DOHH2 (cell line): ENCODE measurements at regions not wholly inside any gene's neighbourhood (a gene's known extent, or its start where the extent isn't known, plus 50 kb on each side); places are given as distances from the start of the nearest gene placed in this dataset.

Experiments
- CTCF ChIP-seq: fragments of 200-600 bp; sonication (generic); IDR thresholded peaks from one replicate; pipeline ENCODE4 v1.5.1; 2014; ENCODE audit warnings: antibody characterized with exemption, mild to moderate bottlenecking, low read depth, low read length; ENCODE audit not compliant: poor library complexity, severe bottlenecking
- EZH2phosphoT487 ChIP-seq: fragments of 200-600 bp; sonication (generic); IDR thresholded peaks from 2 replicates; pipeline ENCODE4 v1.6.1; 2017; ENCODE audit warnings: borderline replicate concordance, mild to moderate bottlenecking, antibody characterized with exemption, low read length, moderate library complexity, mixed read lengths

DNA sequence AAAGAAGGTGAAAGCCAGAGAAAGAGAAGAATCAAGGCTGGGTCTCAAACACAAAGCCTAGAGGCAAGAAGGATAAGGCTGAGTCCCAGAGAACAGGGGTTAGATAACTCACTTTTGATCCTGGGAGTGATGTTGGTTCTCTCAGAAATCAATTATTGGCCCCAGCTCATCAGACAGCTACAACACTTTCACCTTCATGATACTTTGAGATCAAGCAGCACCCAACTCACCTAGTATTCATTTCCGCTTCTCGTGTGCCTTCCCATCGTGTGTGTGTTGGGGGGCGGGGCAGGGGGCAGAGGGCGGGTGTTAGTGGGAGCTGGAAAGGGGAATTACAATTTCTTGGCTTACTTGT, 92.2 kb upstream of the RAD23B start:
- TF ChIP-seq CTCF (no peak), EZH2phosphoT487 (no peak)
